ENCODE measurements at regions not wholly inside any gene's neighbourhood (a gene's known extent, or its start where the extent isn't known, plus 50 kb on each side); places are given as distances from the start of the nearest gene placed in this dataset.

DNA sequence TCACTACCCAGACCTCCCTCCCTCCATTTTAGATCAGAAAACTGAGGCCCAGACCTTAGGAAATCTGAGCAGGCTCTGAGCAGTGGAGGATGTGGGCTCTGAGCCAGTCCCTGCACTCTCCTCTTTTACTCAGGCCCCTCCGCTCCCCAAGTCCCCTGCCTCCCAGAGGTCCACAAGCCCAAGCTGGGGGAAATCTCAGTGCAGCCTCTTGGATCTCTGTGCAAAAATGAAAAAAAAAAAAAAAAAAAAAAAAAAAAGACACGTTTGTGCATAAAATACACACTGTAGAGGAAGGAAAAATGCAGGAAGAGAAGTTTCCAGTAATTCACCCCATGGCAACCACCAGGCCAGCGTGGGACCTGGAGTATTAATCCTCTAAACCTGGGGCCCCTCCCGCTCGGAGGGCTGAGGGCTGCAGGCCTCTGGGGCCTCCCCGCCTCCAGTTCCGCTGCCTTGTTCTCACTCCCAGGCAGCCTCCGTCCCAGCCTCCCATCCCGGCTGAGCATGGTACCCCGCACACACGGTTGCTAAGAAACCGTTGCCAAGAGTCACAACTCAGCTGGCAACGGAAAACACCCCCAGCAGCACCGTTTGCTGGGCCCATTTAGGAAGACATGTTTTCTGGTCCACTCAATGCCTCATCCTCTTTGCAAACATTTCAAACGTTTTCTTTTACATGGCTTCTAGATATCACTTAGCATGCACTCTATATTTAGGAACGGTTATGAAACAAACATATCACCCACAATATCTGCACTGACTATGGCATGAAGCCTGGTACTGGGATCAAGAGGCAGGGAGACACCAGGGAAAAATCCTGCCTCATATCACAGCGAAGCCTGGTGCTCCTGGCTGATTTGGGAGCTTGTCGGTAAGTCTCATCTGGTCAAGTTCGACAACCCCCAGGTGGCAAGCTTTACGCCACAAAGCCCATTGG lies 227.5 kb downstream of the CTTN start:
- no peak overlapping the region for H3K4me3 ChIP-seq (ENCODE audit: low read length in 2 of 2)
- peaks cover 5% of the 10 kb centered on the region for H3K4me1 ChIP-seq (ENCODE audit: control insufficient read depth, insufficient read depth, low read length)
- H3K27ac ChIP-seq (ENCODE audit: low read length), result no peak overlapping the region
- no peaks in the 10 kb centered on the region for H3K36me3 ChIP-seq (ENCODE audit: control insufficient read depth in 2 of 2, insufficient read depth in 2 of 2, low read length in 2 of 2)
- no peak overlapping the region for H3K9ac ChIP-seq (ENCODE audit: low read length in 2 of 2)
- no peaks in the 10 kb centered on the region for H3K27me3 ChIP-seq (ENCODE audit: control insufficient read depth in 1 of 2, insufficient read depth in 2 of 2, low read length in 2 of 2)
- no peaks in the 10 kb centered on the region for H3K9me3 ChIP-seq (ENCODE audit: control insufficient read depth in 2 of 2, low read length in 2 of 2)

DNA sequence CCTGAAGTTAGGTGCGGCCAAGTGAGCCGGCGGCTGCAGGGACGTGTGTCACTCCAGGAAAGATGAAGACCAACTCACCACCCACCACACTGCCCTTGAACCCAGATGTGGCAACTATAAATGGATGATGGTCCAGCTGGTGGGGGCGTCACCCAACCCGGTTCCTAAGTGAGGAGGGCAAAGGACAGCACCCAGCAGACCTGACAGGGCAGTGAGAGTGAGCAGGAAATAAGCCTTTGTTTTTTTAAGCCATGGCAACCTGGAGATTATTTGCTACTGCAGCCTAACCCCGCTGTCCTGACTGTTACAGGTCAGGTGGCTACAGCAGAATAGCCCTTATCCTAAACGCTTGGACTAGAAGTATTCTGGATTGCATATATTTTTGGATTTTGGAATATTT lies 228.9 kb downstream of the CTTN start:
- Histone ChIP-seq H3K9me3 (ENCODE audit: control insufficient read depth in 2 of 2, low read length in 2 of 2) (no peaks in the 10 kb centered on the region), H3K4me1 (ENCODE audit: control insufficient read depth, insufficient read depth, low read length) (peaks cover 5% of the 10 kb centered on the region), H3K9ac (ENCODE audit: low read length in 2 of 2) (no peak overlapping the region), H3K27ac (ENCODE audit: low read length) (no peak overlapping the region), H3K4me3 (ENCODE audit: low read length in 2 of 2) (no peak overlapping the region), H3K27me3 (ENCODE audit: control insufficient read depth in 1 of 2, insufficient read depth in 2 of 2, low read length in 2 of 2) (no peaks in the 10 kb centered on the region), H3K36me3 (ENCODE audit: control insufficient read depth in 2 of 2, insufficient read depth in 2 of 2, low read length in 2 of 2) (no peaks in the 10 kb centered on the region)

DNA sequence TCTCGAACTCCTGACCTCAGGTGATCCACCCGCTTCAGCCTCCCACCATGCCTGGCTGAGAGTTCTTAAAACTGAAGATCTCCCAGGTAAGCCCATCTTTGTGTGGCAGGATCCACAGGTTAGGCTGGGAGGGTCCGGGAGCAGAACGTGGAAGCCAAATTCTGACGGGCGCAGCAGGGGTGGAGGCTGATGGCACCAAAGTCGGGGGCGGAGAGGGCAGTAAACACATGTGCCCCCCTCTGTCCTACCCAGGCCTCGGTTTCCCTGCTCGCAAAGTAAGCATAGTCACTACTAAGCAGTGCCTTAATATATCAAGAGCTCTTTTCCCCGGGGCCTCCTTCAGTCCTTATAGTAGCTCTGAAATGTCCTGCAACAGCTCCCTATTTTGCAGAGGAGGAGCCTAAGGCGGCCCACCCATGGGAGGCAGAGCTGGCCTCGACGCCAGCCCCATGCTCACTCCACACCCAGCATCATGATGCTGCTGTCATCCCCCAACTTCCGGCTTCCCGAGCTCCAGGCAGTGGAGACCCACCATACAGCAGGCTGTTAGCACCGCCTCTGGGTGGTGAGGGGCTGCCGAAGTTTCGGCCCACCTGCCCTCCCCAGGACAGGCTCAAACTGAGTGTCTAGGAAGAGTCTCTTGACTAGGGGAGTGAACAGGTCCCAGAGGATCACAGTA lies 230.0 kb downstream of the CTTN start:
- H3K4me3 ChIP-seq (ENCODE audit: low read length in 2 of 2), result no peak overlapping the region

DNA sequence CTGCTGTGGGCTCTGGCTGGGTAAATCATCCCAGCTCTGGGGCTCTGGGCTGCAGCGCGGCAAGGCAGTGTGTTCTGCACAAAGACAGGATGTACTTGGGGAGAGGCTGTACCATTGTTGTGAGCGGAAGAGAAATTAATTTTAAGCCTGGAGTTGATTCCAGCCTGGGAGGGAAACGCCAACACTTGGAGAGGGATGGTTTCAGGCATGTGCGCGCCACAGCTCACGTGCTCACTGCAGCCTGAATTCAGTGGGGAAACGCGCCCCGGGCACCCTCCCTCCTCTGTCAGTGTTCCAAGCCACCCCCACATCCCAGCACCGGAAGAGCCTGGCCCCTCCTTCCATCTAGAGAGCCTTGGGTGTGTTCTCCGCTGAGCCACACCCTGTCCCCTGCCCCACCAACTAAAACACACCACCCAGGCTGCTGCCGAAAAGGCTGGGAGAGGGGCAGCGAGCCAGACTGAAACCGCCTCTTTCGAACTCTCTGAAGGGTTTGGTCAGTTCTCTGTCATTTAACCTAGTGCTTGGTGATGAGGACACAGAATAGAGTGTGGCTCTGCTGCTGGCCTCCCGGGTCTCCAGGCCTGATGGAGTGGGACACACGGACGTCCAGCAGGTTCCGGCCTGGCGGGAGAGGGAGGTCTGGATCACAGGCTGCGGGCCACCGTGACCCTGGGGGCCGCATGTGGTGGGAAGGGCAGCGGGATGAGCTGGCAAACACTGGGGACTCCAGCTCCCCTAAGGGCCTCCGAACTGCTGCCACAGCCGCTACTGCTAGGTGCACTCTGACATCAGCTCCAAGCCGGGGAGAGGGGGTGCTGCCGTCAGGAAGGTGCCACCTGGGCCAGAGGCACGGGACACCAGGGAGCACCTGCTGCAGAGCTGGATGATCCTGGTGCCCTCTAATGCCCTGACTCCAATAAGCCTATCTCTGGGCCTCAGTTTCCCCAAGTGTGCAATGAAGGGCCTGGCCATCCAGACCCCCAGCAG lies 230.8 kb downstream of the CTTN start:
- no peak overlapping the region for H3K4me3 ChIP-seq (ENCODE audit: low read length in 2 of 2)
- H3K27ac ChIP-seq (ENCODE audit: low read length), result no peak overlapping the region
- no peaks in the 10 kb centered on the region for H3K27me3 ChIP-seq (ENCODE audit: control insufficient read depth in 1 of 2, insufficient read depth in 2 of 2, low read length in 2 of 2)
- H3K9me3 ChIP-seq (ENCODE audit: control insufficient read depth in 2 of 2, low read length in 2 of 2), result no peaks in the 10 kb centered on the region
- no peak overlapping the region for H3K9ac ChIP-seq (ENCODE audit: low read length in 2 of 2)
- H3K36me3 ChIP-seq (ENCODE audit: control insufficient read depth in 2 of 2, insufficient read depth in 2 of 2, low read length in 2 of 2), result no peaks in the 10 kb centered on the region
- H3K4me1 ChIP-seq (ENCODE audit: control insufficient read depth, insufficient read depth, low read length), result peaks cover 5% of the 10 kb centered on the region

More for the DNA sequence above, 230.0 kb downstream of the CTTN start:
- H3K27ac ChIP-seq (ENCODE audit: low read length), result no peak overlapping the region
- no peaks in the 10 kb centered on the region for H3K36me3 ChIP-seq (ENCODE audit: control insufficient read depth in 2 of 2, insufficient read depth in 2 of 2, low read length in 2 of 2)
- no peak overlapping the region for H3K9ac ChIP-seq (ENCODE audit: low read length in 2 of 2)
- peaks cover 5% of the 10 kb centered on the region for H3K4me1 ChIP-seq (ENCODE audit: control insufficient read depth, insufficient read depth, low read length)
- no peaks in the 10 kb centered on the region for H3K27me3 ChIP-seq (ENCODE audit: control insufficient read depth in 1 of 2, insufficient read depth in 2 of 2, low read length in 2 of 2)
- no peaks in the 10 kb centered on the region for H3K9me3 ChIP-seq (ENCODE audit: control insufficient read depth in 2 of 2, low read length in 2 of 2)

DNA sequence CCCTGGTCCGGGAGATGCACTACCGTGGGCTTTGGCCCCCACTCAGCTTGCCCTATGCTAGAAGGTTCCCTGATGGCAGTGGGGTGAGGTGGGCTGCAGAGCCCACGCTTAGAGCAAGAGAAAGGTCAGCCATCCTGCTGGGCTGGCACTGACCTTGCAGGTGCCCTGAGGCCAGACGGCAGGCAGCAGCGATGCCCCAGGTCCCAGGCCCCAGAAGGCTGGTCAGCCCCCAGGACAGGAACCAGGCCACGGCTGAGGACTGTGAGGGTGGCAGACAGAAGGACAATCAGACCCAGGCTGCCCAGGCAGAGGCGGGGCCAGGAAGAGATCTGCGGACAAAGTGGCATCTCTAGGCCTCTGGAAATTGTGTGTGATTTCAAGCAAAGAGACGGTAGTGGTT lies 231.7 kb downstream of the CTTN start:
- peaks cover 5% of the 10 kb centered on the region for H3K4me1 ChIP-seq (ENCODE audit: control insufficient read depth, insufficient read depth, low read length)
- no peak overlapping the region for H3K27ac ChIP-seq (ENCODE audit: low read length)
- no peaks in the 10 kb centered on the region for H3K9me3 ChIP-seq (ENCODE audit: control insufficient read depth in 2 of 2, low read length in 2 of 2)
- no peaks in the 10 kb centered on the region for H3K36me3 ChIP-seq (ENCODE audit: control insufficient read depth in 2 of 2, insufficient read depth in 2 of 2, low read length in 2 of 2)
- H3K9ac ChIP-seq (ENCODE audit: low read length in 2 of 2), result no peak overlapping the region
- no peaks in the 10 kb centered on the region for H3K27me3 ChIP-seq (ENCODE audit: control insufficient read depth in 1 of 2, insufficient read depth in 2 of 2, low read length in 2 of 2)
- no peak overlapping the region for H3K4me3 ChIP-seq (ENCODE audit: low read length in 2 of 2)

DNA sequence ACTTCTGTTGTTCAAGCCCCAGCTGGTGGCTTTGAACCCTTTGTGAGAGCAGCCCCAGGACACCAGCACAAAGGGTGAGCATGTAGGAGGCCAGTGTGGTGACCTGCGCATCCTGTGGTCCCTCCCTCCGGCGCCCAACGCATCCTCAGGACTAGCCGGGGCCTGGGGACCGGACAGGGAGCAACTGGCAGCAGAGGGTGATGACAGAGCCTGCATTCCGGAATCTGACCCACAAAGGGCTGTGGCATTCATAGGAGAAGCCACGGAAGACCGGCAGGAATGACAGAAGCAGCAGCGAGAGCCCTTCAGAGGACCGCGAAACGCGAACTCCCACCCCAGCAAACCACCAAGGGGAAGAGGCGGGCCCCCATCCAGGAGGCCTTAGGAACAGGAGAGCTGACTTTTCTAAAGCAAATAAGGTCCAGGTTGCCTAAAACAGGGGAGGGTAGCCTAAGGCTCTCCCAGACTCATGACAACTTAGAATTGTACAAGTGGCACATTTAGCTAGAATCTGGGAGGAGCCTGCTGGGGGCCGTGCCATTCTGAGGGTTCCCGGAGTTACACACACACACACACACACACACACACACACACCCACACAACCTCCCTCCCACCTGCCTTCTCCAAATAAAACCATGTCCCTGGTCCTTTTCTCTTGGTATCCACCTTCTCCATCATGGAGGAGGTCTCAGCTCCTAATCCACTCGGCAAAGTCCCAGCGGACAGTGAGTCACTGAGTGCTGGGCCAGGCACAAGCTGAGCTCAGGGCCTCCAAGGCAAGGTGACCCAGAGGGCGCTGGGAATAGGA lies 232.7 kb downstream of the CTTN start:
- H3K9ac ChIP-seq (ENCODE audit: low read length in 2 of 2), result no peak overlapping the region
- H3K4me1 ChIP-seq (ENCODE audit: control insufficient read depth, insufficient read depth, low read length), result peaks cover 5% of the 10 kb centered on the region
- H3K36me3 ChIP-seq (ENCODE audit: control insufficient read depth in 2 of 2, insufficient read depth in 2 of 2, low read length in 2 of 2), result no peaks in the 10 kb centered on the region

DNA sequence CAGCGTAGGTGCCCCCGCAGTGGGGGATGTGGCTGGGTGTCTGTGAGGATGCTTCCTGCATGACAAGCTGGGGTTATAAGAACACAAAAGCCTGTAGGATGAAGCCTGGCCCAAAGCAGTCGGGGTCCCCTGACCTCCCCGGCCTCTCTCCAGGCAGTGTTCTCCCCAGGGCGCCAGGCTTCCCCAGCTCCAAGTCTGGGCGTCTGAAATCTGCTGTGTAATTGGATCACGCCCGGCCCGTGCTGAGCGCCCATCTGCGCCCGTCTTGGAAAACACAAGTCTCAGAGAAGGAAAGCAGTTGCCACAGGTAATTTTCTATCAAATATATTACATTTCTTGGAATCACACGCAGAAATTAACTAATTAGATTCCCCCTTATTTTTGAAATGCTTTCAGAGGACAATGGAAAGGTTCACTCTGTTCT lies 233.3 kb downstream of the CTTN start:
- no peaks in the 10 kb centered on the region for H3K36me3 ChIP-seq (ENCODE audit: control insufficient read depth in 2 of 2, insufficient read depth in 2 of 2, low read length in 2 of 2)
- H3K27ac ChIP-seq (ENCODE audit: low read length), result no peak overlapping the region
- H3K4me3 ChIP-seq (ENCODE audit: low read length in 2 of 2), result no peak overlapping the region
- H3K4me1 ChIP-seq (ENCODE audit: control insufficient read depth, insufficient read depth, low read length), result peaks cover 5% of the 10 kb centered on the region
- H3K27me3 ChIP-seq (ENCODE audit: control insufficient read depth in 1 of 2, insufficient read depth in 2 of 2, low read length in 2 of 2), result no peaks in the 10 kb centered on the region
- no peak overlapping the region for H3K9ac ChIP-seq (ENCODE audit: low read length in 2 of 2)
- no peaks in the 10 kb centered on the region for H3K9me3 ChIP-seq (ENCODE audit: control insufficient read depth in 2 of 2, low read length in 2 of 2)

More for the DNA sequence above, 232.7 kb downstream of the CTTN start:
- no peaks in the 10 kb centered on the region for H3K27me3 ChIP-seq (ENCODE audit: control insufficient read depth in 1 of 2, insufficient read depth in 2 of 2, low read length in 2 of 2)
- no peak overlapping the region for H3K27ac ChIP-seq (ENCODE audit: low read length)
- no peak overlapping the region for H3K4me3 ChIP-seq (ENCODE audit: low read length in 2 of 2)
- no peaks in the 10 kb centered on the region for H3K9me3 ChIP-seq (ENCODE audit: control insufficient read depth in 2 of 2, low read length in 2 of 2)

DNA sequence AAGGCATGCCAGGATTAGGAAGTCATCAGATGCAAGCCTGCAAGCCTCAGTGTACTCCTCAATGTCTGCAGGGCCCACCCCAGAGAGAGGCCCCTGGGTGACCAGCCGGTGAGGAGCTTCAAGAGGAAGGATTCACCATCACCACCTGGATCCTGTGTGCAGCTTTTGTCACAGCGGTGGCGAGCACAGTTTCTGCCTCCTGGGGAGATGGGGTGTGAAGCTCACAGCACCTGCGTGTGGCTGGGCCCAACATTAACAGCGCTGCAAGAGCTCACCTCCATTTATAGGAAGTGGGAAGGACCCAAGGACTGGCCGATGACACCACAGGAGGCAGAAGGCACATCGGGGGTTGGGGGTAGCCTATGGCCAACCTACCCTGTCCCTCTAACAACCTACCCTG lies 235.3 kb downstream of the CTTN start:
- Histone ChIP-seq H3K27me3 (ENCODE audit: control insufficient read depth in 1 of 2, insufficient read depth in 2 of 2, low read length in 2 of 2) (no peaks in the 10 kb centered on the region), H3K4me3 (ENCODE audit: low read length in 2 of 2) (no peak overlapping the region), H3K36me3 (ENCODE audit: control insufficient read depth in 2 of 2, insufficient read depth in 2 of 2, low read length in 2 of 2) (no peaks in the 10 kb centered on the region), H3K9ac (ENCODE audit: low read length in 2 of 2) (no peak overlapping the region), H3K4me1 (ENCODE audit: control insufficient read depth, insufficient read depth, low read length) (peaks cover 1% of the 10 kb centered on the region), H3K27ac (ENCODE audit: low read length) (no peak overlapping the region), H3K9me3 (ENCODE audit: control insufficient read depth in 2 of 2, low read length in 2 of 2) (no peaks in the 10 kb centered on the region)

DNA sequence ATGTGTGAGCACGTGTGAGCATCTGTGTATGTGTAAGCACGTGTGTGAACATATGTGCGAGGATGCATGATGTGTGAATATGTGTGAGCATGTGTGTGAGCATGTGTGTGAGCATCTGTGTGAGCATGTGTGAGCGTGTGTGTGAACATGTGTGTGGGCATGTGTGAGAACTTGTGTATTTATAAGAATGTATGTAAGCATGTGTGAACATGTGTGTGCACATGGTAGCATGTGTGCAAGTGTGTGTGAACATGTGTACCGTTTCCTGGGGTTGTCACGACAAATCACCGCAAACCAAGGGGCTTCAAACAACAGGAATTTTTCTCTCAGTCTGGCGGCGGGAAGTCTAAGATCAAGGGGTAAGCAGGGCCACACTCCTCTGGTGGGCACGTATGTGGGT lies 238.3 kb downstream of the CTTN start:
- no peak overlapping the region for H3K9ac ChIP-seq (ENCODE audit: low read length in 2 of 2)
- no peak overlapping the region for H3K4me3 ChIP-seq (ENCODE audit: low read length in 2 of 2)
- no peaks in the 10 kb centered on the region for H3K4me1 ChIP-seq (ENCODE audit: control insufficient read depth, insufficient read depth, low read length)
- H3K9me3 ChIP-seq (ENCODE audit: control insufficient read depth in 2 of 2, low read length in 2 of 2), result no peaks in the 10 kb centered on the region
- H3K27me3 ChIP-seq (ENCODE audit: control insufficient read depth in 1 of 2, insufficient read depth in 2 of 2, low read length in 2 of 2), result no peaks in the 10 kb centered on the region
- H3K36me3 ChIP-seq (ENCODE audit: control insufficient read depth in 2 of 2, insufficient read depth in 2 of 2, low read length in 2 of 2), result no peaks in the 10 kb centered on the region
- no peak overlapping the region for H3K27ac ChIP-seq (ENCODE audit: low read length)
